ENCODE measurements at regions not wholly inside any gene's neighbourhood (a gene's known extent, or its start where the extent isn't known, plus 50 kb on each side); places are given as distances from the start of the nearest gene placed in this dataset.

DNA sequence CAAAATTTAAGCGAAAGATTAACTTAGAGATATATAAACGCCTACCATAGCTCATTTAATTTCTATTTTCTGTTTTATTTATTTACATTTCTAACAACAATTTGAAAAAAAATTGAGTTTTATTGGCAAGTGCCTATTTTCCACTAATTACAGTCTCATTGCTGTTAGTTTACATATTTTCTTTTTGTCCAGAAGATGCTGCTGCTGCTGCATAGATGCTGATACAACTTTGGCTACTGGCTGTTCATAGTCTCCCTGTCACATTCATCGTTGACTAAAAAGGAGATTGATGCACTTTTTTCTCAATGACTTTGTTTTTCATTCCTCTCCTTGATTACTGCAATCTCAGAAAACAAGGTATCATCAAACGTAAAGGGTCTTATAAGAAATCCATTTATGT is 235.4 kb downstream of the CDH9 start:
- Histone ChIP-seq H3K27me3 (replicated peaks; ENCODE audit: insufficient read depth) (no peaks in the 10 kb centered on the region), H3K4me3 (no peak overlapping the region), H3K27ac (no peak overlapping the region), H3K9me3 (no peaks in the 10 kb centered on the region), H3K36me3 (no peaks in the 10 kb centered on the region), H3K4me1 (replicated peaks) (no peaks in the 10 kb centered on the region)
- DNase-seq (ENCODE audit: low spot score), result no peak
- intact Hi-C loops (cut with DNase I), result no loop called here
- TF ChIP-seq POLR2A (IDR thresholded peaks at IDR 0.05) (no peak), CTCF (IDR thresholded peaks at IDR 0.05) (no peak)
- 66% methylated on average over 4 of the region's 4 CpGs for WGBS

DNA sequence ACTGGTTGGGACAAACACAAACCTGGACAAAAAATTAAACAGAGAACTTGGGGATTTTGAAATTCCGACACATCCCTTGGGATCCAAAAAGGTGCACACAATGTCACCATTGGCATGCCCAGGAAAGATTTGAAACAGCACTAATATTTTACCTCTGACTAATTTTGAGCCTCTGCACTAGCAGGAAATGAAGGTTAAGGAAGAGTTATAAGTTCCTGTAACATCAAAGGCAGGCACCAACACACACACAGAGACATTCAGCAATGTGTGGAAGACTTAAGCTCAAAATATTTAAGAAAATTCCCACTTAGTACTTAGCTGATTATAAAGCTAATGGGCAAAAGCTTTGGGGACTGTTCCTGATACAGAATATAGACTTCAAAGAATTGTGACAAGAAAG is 247.0 kb downstream of the CDH9 start:
- Histone ChIP-seq H3K4me1 (replicated peaks) (no peaks in the 10 kb centered on the region), H3K27me3 (replicated peaks; ENCODE audit: insufficient read depth) (no peaks in the 10 kb centered on the region), H3K9me3 (no peaks in the 10 kb centered on the region), H3K36me3 (no peaks in the 10 kb centered on the region), H3K4me3 (no peak overlapping the region), H3K27ac (no peak overlapping the region)
- intact Hi-C loops (cut with DNase I), result no loop called here
- WGBS, result 91% methylated on average over 1 of the region's 1 CpG
- TF ChIP-seq CTCF (IDR thresholded peaks at IDR 0.05) (no peak), POLR2AphosphoS5 (IDR thresholded peaks at IDR 0.05) (no peak), POLR2A (IDR thresholded peaks at IDR 0.05) (no peak)
- no peak for DNase-seq (ENCODE audit: low spot score)

GRCh38 chr5:26791021-26791420 is 247.4 kb downstream of the CDH9 start:
- Histone ChIP-seq H3K4me3 (no peak overlapping the region), H3K9me3 (no peaks in the 10 kb centered on the region), H3K4me1 (replicated peaks) (no peaks in the 10 kb centered on the region), H3K27me3 (replicated peaks; ENCODE audit: insufficient read depth) (no peaks in the 10 kb centered on the region), H3K27ac (no peak overlapping the region), H3K36me3 (no peaks in the 10 kb centered on the region)
- no peak for DNase-seq (ENCODE audit: low spot score)
- no peak for TF ChIP-seq POLR2AphosphoS5 (IDR thresholded peaks at IDR 0.05)
- TF ChIP-seq POLR2A (IDR thresholded peaks at IDR 0.05), result no peak
- TF ChIP-seq CTCF (IDR thresholded peaks at IDR 0.05), result no peak
- WGBS, result 66% methylated on average over 3 of the region's 3 CpGs
- intact Hi-C loops (cut with DNase I), result no loop called here

DNA sequence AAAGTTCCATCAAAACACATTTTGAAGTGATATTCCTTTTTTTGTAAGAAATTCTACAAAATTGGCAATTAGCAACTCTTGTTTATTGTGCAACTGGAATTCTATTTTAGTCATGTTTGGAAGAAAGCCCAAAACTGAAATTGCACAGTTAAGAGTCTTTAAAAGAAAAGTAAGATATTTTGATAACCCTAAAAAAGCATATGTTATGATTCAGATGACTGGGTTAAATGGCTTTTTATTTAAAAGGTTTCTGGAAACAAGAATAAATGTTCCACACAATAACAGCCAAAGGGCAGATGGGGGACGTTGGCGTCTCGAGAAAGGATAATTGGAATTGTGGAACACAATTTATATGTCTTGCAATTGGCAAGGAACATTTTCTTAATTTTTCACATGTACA is 275.2 kb downstream of the CDH9 start:
- Histone ChIP-seq H3K36me3 (no peaks in the 10 kb centered on the region), H3K9me3 (no peaks in the 10 kb centered on the region), H3K4me3 (no peak overlapping the region), H3K27ac (no peak overlapping the region), H3K4me1 (replicated peaks) (no peaks in the 10 kb centered on the region), H3K27me3 (replicated peaks; ENCODE audit: insufficient read depth) (no peaks in the 10 kb centered on the region)
- no peak for DNase-seq (ENCODE audit: low spot score)
- WGBS, result 20% methylated on average over 3 of the region's 3 CpGs
- TF ChIP-seq POLR2AphosphoS5 (IDR thresholded peaks at IDR 0.05) (no peak), POLR2A (IDR thresholded peaks at IDR 0.05) (no peak), CTCF (IDR thresholded peaks at IDR 0.05) (no peak)
- intact Hi-C loops (cut with DNase I), result no loop called here

- H3K4me1 ChIP-seq (replicated peaks), result no peaks in the 10 kb centered on the region
- no peak overlapping the region for H3K4me3 ChIP-seq
- no peak for TF ChIP-seq POLR2AphosphoS5 (IDR thresholded peaks at IDR 0.05)
- no peak for TF ChIP-seq CTCF (IDR thresholded peaks at IDR 0.05)
- TF ChIP-seq POLR2A (IDR thresholded peaks at IDR 0.05), result no peak
- no peaks in the 10 kb centered on the region for H3K27me3 ChIP-seq (replicated peaks; ENCODE audit: insufficient read depth)
- WGBS, result 85% methylated on average over 4 of the region's 4 CpGs
- no peak overlapping the region for H3K27ac ChIP-seq
- intact Hi-C loops (cut with DNase I), result no loop called here
- no peaks in the 10 kb centered on the region for H3K9me3 ChIP-seq
- H3K36me3 ChIP-seq, result no peaks in the 10 kb centered on the region
- no peak for DNase-seq (ENCODE audit: low spot score)
These were observed 276.9 kb downstream of the CDH9 start for GRCh38 chr5:26761446-26761845.

Data from prostate gland (tissue), 2 donors.